ENCODE measurements at regions not wholly inside any gene's neighbourhood (a gene's known extent, or its start where the extent isn't known, plus 50 kb on each side); places are given as distances from the start of the nearest gene placed in this dataset.

DNA sequence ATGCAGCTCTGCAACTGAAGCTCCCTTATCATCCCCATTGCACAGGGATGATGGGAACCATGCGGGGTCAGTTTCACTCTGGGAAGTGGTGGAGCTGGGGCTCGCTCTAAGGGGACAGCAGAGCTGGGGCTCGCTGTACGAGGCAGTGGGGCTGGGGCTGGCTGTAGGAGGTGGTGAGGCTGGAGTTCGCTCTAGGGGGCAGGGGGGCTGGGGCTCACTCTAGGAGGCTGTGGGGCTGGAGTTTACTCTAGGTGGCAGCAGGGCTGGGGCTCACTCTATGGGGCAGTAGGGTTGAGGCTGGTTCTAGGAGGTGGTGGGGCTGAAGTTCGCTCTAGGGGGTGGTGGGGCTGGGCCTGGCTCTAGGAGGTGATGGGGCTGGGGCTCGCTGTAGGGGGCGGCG, 99.1 kb downstream of the UQCRFS1 start:
- TF ChIP-seq, protein P1, sequence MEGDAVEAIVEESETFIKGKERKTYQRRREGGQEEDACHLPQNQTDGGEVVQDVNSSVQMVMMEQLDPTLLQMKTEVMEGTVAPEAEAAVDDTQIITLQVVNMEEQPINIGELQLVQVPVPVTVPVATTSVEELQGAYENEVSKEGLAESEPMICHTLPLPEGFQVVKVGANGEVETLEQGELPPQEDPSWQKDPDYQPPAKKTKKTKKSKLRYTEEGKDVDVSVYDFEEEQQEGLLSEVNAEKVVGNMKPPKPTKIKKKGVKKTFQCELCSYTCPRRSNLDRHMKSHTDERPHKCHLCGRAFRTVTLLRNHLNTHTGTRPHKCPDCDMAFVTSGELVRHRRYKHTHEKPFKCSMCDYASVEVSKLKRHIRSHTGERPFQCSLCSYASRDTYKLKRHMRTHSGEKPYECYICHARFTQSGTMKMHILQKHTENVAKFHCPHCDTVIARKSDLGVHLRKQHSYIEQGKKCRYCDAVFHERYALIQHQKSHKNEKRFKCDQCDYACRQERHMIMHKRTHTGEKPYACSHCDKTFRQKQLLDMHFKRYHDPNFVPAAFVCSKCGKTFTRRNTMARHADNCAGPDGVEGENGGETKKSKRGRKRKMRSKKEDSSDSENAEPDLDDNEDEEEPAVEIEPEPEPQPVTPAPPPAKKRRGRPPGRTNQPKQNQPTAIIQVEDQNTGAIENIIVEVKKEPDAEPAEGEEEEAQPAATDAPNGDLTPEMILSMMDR (conservative IDR thresholded peaks at IDR 0.05), result no peak
- TF ChIP-seq EZH2 (IDR thresholded peaks at IDR 0.05; ENCODE audit: low read depth), result no peak

Measured in PC-9 (cell line).